BJ (cell line): ENCODE measurements at regions not wholly inside any gene's neighbourhood (a gene's known extent, or its start where the extent isn't known, plus 50 kb on each side); places are given as distances from the start of the nearest gene placed in this dataset.

Experiments used
- CTCF ChIA-PET: fragments of 350-600 bp; formaldehyde crosslinking; extraction: SDS; loops from one replicate; lab custom pipeline; 2021; ENCODE audit warnings: antibody characterized with exemption, inconsistent platforms; lab: Yijun Ruan, JAX
- POLR2A ChIA-PET: fragments of 300-600 bp; sonication (Branson Sonifier 250); formaldehyde crosslinking; extraction: SDS; loops from one replicate; lab custom pipeline; 2021; ENCODE audit warnings: antibody characterized with exemption; lab: Charles Lee
- DNase-seq: peaks from one replicate; pipeline ENCODE4 v3.0.0-alpha.2; 2011; ENCODE audit warnings: low read depth
- H3K27me3 ChIP-seq: 2 replicates; pipeline ENCODE4 v1.6.0; 2011; ENCODE audit warnings: low read length; ENCODE audit not compliant: control insufficient read depth, insufficient read depth
- H3K36me3 ChIP-seq: 2 replicates; pipeline ENCODE4 v1.5.1; 2011; ENCODE audit warnings: low read length; ENCODE audit not compliant: control insufficient read depth, insufficient read depth
- H3K4me3 ChIP-seq: 2 replicates; pipeline ENCODE4 v1.5.1; 2011; ENCODE audit warnings: low read depth, mild to moderate bottlenecking, control low read depth, low read length
- CTCF ChIP-seq: IDR thresholded peaks from 2 replicates; pipeline ENCODE4 v1.5.1; 2011; ENCODE audit warnings: low read depth, mild to moderate bottlenecking, control low read depth, inconsistent platforms, low read length, moderate library complexity; ENCODE audit not compliant: insufficient read depth

- no peaks in the 10 kb centered on the region for H3K36me3 ChIP-seq
- H3K4me3 ChIP-seq = no peak overlapping the region
- ChIA-PET POLR2A (no interaction called here), CTCF (no interaction called here)
- no peaks in the 10 kb centered on the region for H3K27me3 ChIP-seq
- TF ChIP-seq CTCF = no peak
- no peak for DNase-seq
Observed at GRCh38 chr10:3708852-3709251, 76.2 kb downstream of the KLF6 start.

GRCh38 chr10:3704565-3705325 is 80.3 kb downstream of the KLF6 start:
- CTCF ChIA-PET = interaction anchor here (1.3 kb wide), 1 partner anchor 16 kb away, joined by 3 read pairs; no protein-coding TSS in a partner anchor
- DNase-seq = no peak
- TF ChIP-seq CTCF = no peak
- Histone ChIP-seq H3K36me3 (no peaks in the 10 kb centered on the region), H3K27me3 (0 out of 2 replicates have a peak, but pooled peaks cover 1% of the 10 kb centered on the region), H3K4me3 (no peak overlapping the region)
- POLR2A ChIA-PET = no interaction called here

- no peak for TF ChIP-seq CTCF
- ChIA-PET POLR2A (no interaction called here), CTCF (no interaction called here)
- no peak for DNase-seq
- Histone ChIP-seq H3K4me3 (no peak overlapping the region), H3K36me3 (no peaks in the 10 kb centered on the region), H3K27me3 (peaks cover 9% of the 10 kb centered on the region)
Observed at GRCh38 chr10:3702569-3702968, 82.4 kb downstream of the KLF6 start.

GRCh38 chr10:3702056-3702546 is 82.9 kb downstream of the KLF6 start:
- no peak for TF ChIP-seq CTCF
- POLR2A ChIA-PET = no interaction called here
- CTCF ChIA-PET = no interaction called here
- Histone ChIP-seq H3K27me3 (peaks cover 10% of the 10 kb centered on the region), H3K4me3 (no peak overlapping the region), H3K36me3 (no peaks in the 10 kb centered on the region)
- DNase-seq = no peak

GRCh38 chr10:3701491-3701890 is 83.5 kb downstream of the KLF6 start:
- no peak for TF ChIP-seq CTCF
- POLR2A ChIA-PET = interaction anchor here (0.7 kb wide), 1 partner anchor 217 kb away, joined by 4 read pairs; no protein-coding TSS in a partner anchor
- no peak for DNase-seq
- Histone ChIP-seq H3K27me3 (peaks cover 11% of the 10 kb centered on the region), H3K4me3 (no peak overlapping the region), H3K36me3 (no peaks in the 10 kb centered on the region)
- CTCF ChIA-PET = no interaction called here
